ENCODE measurements at regions not wholly inside any gene's neighbourhood (a gene's known extent, or its start where the extent isn't known, plus 50 kb on each side); places are given as distances from the start of the nearest gene placed in this dataset.

DNA sequence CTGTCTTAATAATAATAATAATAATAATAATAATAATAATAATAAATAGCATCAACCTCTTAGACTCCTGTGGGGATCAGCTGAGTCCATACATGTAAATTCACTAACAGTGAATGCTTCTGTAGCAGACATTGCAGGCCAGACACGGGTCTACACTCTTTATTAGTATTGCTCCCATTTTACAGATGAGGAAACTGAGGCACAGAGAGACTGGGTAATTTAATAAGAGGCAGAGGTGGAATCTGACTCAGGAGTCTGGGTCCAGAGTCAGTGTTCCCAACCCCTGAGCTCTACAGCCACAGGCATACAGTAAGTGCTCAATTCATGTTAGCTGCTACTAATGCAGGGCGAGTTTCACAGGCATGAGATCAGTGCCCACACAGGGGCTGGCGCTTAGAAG lies 123.2 kb upstream of the MAP1LC3B2 start:
- no peak for DNase-seq (ENCODE audit: low spot score)
- TF ChIP-seq, protein P1, sequence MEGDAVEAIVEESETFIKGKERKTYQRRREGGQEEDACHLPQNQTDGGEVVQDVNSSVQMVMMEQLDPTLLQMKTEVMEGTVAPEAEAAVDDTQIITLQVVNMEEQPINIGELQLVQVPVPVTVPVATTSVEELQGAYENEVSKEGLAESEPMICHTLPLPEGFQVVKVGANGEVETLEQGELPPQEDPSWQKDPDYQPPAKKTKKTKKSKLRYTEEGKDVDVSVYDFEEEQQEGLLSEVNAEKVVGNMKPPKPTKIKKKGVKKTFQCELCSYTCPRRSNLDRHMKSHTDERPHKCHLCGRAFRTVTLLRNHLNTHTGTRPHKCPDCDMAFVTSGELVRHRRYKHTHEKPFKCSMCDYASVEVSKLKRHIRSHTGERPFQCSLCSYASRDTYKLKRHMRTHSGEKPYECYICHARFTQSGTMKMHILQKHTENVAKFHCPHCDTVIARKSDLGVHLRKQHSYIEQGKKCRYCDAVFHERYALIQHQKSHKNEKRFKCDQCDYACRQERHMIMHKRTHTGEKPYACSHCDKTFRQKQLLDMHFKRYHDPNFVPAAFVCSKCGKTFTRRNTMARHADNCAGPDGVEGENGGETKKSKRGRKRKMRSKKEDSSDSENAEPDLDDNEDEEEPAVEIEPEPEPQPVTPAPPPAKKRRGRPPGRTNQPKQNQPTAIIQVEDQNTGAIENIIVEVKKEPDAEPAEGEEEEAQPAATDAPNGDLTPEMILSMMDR (IDR thresholded peaks at IDR 0.05) = no peak
- Mint-ChIP-seq H3K9me3 (ENCODE audit: low read depth) (peaks cover 5% of the 10 kb centered on the region), H3K4me3 (ENCODE audit: unreplicated experiment) (no peak overlapping the region), H3K36me3 (ENCODE audit: low read depth) (peaks cover 2% of the 10 kb centered on the region), H3K27me3 (ENCODE audit: low read depth) (no peaks in the 10 kb centered on the region), H3K27ac (ENCODE audit: unreplicated experiment) (no peak overlapping the region), H3K4me1 (ENCODE audit: low read depth) (peaks cover 48% of the 10 kb centered on the region)

DNA sequence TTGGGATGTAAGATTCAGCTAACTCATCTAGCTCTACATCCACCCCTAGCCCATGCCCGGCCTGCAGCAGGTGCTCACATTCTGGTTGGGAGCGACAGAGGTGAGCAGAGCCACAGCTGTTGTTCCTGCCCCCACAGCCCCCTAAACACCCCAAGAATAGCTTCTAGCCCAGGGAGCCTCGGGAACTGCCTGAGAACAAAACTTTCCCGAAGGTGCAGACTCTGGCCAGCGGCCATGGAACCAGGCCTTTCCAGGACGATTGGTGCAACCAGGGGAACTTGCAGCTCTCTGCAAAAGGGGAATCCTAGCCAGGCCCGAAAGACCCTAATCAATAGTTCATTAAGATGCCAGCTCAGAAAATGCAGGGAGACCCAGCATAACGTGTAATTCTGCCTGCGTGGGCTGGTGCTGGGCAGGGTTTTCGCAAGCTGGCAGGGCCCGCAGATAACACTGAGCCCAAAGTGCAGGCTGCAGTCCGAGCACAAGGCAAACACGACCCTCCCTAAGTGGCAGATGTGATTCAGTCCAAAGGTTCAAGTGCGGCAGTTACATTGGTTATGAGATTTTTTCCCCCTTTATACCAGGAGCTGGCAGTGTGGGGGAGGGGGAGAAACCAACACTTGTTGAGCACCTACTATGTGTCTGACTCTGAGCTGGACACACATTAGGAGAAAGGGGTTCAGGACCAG lies 122.5 kb upstream of the MAP1LC3B2 start:
- Mint-ChIP-seq H3K36me3 (ENCODE audit: low read depth) (peaks cover 2% of the 10 kb centered on the region), H3K4me3 (ENCODE audit: unreplicated experiment) (no peak overlapping the region), H3K9me3 (ENCODE audit: low read depth) (peaks cover 5% of the 10 kb centered on the region), H3K27ac (ENCODE audit: unreplicated experiment) (no peak overlapping the region), H3K27me3 (ENCODE audit: low read depth) (no peaks in the 10 kb centered on the region), H3K4me1 (ENCODE audit: low read depth) (peaks cover 45% of the 10 kb centered on the region)
- DNase-seq (ENCODE audit: low spot score) = no peak
- TF ChIP-seq, protein P1 (IDR thresholded peaks at IDR 0.05) = no peak

DNA sequence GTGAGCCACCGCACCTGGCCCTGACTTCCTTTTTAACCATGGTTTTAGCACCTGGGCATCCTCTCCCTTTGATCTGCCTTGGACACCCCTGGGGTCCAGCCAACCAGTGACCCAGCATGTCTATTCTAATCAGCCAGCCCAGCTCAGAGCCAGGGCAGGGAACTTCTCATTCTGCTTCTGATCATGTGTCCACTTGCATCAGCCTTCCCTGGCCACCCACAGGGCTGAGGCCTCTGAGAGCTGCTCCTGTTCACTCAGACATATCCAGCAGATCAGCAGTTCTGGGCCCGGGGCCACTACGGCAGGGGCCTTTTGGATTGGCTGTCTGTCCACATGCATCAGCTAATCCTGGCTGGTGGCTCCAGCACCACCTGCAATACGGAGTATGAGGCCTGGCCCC lies 117.9 kb upstream of the MAP1LC3B2 start:
- Mint-ChIP-seq H3K4me3 (ENCODE audit: unreplicated experiment) (no peak overlapping the region), H3K27ac (ENCODE audit: unreplicated experiment) (no peak overlapping the region), H3K4me1 (ENCODE audit: low read depth) (peaks cover 18% of the 10 kb centered on the region), H3K27me3 (ENCODE audit: low read depth) (no peaks in the 10 kb centered on the region), H3K9me3 (ENCODE audit: low read depth) (no peaks in the 10 kb centered on the region), H3K36me3 (ENCODE audit: low read depth) (no peaks in the 10 kb centered on the region)
- no peak for DNase-seq (ENCODE audit: low spot score)
- TF ChIP-seq, protein P1 (IDR thresholded peaks at IDR 0.05) = no peak

DNA sequence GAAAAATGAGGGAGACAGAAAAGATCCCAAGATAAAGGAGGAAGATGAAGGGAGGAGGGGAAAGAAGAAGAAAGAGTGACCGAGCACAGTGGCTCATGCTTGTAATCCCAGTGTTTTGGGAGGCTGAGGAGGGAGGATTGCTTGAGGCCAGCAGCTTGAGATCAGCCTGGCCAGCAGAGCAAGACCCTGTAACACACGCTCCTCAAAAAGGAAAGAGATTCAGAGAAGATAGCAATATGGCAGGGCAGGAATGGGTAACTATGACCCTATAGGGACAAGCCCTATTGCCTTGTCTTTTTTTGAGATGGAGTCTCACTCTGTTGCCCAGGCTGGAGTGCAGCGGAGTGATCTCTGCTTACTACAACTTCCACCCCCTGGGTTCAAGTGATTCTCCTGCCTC lies 116.9 kb upstream of the MAP1LC3B2 start:
- Mint-ChIP-seq H3K4me1 (ENCODE audit: low read depth) (peaks cover 15% of the 10 kb centered on the region), H3K27ac (ENCODE audit: unreplicated experiment) (no peak overlapping the region), H3K27me3 (ENCODE audit: low read depth) (no peaks in the 10 kb centered on the region), H3K36me3 (ENCODE audit: low read depth) (no peaks in the 10 kb centered on the region), H3K9me3 (ENCODE audit: low read depth) (no peaks in the 10 kb centered on the region), H3K4me3 (ENCODE audit: unreplicated experiment) (no peak overlapping the region)
- no peak for DNase-seq (ENCODE audit: low spot score)
- TF ChIP-seq, protein P1 (IDR thresholded peaks at IDR 0.05) = no peak

DNA sequence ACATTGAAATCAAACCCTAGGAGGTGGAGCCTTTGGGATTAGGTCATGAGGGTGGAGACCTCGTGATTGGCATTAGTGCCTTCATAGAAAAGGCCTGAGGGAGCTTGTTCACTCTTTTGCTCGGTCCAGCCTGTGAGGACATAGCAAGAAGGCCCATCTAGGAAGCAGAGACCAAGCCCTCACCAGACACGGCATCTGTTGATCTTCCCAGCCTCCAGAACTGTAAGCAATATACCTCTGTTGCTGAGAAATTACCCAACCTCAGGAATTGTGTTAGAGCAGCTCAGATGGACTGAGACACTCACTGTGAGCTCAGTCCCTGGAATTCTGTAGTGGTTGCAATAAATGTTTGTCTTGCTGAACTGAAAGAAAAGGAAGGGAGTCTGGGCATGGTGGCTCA lies 116.2 kb upstream of the MAP1LC3B2 start:
- DNase-seq (ENCODE audit: low spot score) = no peak
- H3K27ac Mint-ChIP-seq (ENCODE audit: unreplicated experiment) = no peak overlapping the region
- no peaks in the 10 kb centered on the region for H3K27me3 Mint-ChIP-seq (ENCODE audit: low read depth)
- TF ChIP-seq, protein P1 (IDR thresholded peaks at IDR 0.05) = no peak
- H3K9me3 Mint-ChIP-seq (ENCODE audit: low read depth) = no peaks in the 10 kb centered on the region
- H3K36me3 Mint-ChIP-seq (ENCODE audit: low read depth) = no peaks in the 10 kb centered on the region
- no peak overlapping the region for H3K4me3 Mint-ChIP-seq (ENCODE audit: unreplicated experiment)
- H3K4me1 Mint-ChIP-seq (ENCODE audit: low read depth) = peaks cover 12% of the 10 kb centered on the region

Measured in chondrocyte (in vitro differentiated cells).